Activated T-cell treated with anti-CD3 and anti-CD28 coated beads, Interleukin-2, amount 50 U/mL, for 1 hour (primary cell): ENCODE measurements at regions not wholly inside any gene's neighbourhood (a gene's known extent, or its start where the extent isn't known, plus 50 kb on each side); places are given as distances from the start of the nearest gene placed in this dataset.
"Not testable (repeated sequence)": the region's sequence is repeated elsewhere in the genome, so short reads cannot be mapped to it uniquely, and the experiment has no call there.

Experiments used
- DNase-seq: peaks from one replicate; pipeline ENCODE4 v3.0.0-alpha.2; 2020

DNA sequence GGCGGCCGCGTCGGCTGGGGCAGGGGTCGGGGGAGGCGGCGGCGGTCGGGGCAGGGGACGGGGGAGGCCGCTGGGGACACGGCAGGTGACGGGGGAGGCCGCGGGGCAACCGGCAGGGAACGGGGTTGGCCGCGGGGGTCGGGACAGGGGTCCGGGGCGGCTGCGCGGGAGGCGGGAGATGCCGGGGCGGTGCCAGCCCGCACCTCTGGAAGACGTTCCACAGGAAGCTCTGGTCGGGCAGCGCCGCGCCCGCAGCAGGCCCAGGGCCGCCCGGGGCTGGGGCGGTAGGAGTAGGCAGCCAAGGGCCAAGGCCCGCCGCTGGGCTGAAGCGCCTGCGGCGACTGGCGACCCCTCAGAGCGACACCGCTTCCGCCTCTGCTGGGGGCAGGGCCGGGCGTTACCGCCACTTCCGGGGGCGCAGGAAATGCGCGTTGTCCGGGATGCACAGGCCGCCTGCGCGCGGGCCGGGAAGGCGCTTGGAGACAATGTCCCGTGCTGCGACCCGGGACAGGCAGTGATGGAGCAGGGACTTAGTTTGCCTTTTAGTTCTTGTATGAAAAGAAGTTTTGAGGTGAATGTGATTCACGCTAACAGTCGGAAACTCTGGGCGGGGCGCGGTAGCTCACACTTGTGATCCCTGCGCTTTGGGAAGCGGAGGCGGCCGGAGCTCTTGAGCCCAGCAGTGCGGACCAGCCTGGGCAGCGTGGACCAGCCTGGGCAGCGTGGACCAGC, 110.0 kb upstream of the LPCAT1 start:
- peak; percentile 74 for DNase-seq

DNA sequence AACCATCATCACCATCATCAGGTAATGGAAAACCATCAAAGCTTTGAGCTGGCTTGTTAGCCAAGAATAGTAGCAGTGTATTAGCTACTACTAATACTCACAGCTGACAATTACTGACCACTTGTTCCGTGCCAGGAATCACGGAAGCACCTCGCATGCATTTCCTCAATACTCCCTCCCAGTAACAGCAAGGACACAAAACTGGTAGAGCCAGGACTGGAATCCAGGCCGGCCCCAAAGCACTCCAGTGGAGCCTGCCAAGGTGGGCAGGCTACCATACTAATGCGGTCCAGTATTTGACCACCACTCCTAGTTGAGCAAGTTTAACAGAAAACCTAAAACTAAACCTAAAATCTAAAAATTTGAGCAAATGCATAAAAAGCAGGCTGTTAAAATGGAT, 107.2 kb upstream of the LPCAT1 start:
- not testable (repeated sequence) for DNase-seq

DNA sequence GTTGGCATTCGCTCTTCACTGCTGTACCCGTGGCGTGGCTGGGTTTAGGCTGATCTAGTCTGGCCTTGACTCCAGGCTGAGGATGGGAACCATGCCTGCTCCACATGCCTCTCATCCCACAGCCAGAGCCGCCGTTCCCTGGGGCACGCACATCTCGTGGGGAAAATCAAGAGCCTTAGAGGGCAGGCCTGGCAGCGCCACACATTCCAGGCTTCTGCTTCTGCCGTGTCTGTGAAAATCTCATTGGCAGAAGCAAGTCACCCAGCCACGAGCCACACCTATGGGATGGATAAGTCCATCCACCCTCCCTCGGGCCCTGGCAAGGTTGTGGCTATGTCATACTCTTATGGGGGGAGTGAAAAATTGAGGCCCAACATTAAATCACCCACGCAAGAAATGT, 102.6 kb upstream of the LPCAT1 start:
- DNase-seq, result not testable (repeated sequence)

DNA sequence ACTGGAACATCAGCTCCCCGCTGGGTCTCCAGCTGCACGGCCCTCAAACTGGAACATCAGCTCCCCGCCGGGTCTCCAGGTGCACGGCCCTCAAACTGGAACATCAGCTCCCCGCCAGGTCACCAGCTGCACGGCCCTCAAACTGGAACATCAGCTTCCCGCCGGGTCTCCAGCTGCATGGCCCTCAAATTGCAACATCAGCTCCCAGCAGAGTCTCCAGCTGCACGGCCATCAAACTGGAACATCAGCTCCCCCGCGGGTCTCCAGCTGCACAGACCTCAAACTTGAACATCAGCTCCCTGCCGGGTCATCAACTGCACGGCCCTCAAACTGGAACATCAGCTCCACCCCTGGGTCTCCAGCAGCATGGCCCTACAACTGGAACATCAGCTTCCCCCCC, 95.8 kb upstream of the LPCAT1 start:
- not testable (repeated sequence) for DNase-seq

DNA sequence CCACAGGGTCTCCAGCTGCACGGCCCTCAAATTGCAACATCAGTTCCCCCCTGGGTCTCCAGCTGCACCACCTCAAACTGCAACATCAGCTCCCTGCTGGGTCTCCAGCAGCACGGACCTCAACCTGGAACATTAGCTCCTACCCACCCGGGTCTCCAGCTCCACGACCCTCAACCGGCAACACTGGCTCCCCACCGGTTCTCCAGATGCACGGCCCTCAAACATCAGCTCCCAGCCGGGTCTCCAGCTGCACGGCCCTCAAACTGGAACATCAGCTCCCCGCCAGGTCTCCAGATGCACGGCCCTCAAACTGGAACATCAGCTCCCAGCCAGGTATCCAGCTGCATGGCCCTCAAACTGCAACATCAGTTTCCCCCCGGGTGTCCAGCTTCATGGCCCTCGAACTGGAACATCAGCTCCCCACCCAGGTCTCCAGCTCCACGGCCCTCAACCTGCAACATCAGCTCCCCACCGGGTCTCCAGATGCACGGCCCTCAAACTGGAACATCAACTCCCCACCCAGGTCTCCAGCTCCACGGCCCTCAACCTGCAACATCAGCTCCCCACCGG, 94.6 kb upstream of the LPCAT1 start:
- not testable (repeated sequence) for DNase-seq

DNA sequence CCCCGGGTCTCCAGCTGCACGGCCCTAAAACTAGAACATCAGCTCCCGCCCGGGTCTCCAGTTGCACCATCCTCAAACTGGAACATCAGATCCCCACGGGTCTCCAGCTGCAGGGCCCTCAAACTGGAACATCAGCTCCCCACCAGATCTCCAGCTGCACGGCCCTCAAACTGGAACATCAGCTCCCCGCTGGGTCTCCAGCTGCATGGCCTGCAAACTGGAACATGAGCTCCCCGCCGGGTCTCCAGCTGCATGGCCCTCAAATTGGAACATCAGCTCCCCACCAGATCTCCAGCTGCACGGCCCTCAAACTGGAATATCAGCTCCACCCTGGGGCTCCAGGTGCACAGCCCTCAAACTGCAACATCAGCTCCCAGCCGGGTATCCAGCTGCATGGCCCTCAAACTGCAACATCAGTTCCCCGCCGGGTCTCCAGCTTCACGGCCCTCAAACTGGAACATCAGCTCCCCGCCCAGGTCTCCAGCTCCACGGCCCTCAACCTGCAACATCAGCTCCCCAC, 93.5 kb upstream of the LPCAT1 start:
- DNase-seq, result not testable (repeated sequence)

DNA sequence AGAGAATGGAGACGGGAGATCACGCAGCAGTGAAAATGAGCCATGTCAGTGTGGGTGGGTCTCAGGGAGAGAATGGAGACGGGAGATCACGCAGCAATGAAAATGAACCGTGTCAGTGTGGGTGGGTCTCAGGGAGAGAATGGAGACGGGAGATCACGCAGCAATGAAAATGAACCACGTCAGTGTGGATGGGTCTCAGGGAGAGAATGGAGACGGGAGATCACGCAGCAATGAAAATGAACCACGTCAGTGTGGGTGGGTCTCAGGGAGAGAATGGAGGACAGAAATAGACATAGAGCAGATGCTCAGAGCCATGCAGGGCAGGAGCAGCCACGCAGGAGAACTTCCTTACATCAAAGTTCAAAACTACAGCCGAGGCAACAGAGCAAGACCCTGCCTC, 89.8 kb upstream of the LPCAT1 start:
- DNase-seq, result not testable (repeated sequence)

DNA sequence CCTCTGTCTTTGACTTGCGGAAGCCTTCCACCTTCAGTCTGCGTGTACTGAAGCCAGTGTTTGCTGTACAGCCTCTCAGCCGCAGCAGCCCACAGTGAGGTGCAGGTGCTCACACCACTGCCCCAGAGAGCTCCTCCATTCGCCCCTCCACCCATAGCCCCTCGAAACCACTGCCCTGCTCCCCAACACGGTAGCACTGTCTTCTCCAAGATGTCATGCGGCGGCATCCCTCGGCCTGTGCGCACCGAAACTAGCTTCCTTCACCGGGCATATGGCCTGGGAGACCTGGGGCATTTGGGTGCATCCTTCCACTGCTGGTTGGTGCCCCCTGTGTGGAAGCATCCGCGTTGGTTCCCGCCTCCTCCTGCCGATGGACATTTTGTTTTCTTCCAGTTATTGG, 86.8 kb upstream of the LPCAT1 start:
- not testable (repeated sequence) for DNase-seq

DNA sequence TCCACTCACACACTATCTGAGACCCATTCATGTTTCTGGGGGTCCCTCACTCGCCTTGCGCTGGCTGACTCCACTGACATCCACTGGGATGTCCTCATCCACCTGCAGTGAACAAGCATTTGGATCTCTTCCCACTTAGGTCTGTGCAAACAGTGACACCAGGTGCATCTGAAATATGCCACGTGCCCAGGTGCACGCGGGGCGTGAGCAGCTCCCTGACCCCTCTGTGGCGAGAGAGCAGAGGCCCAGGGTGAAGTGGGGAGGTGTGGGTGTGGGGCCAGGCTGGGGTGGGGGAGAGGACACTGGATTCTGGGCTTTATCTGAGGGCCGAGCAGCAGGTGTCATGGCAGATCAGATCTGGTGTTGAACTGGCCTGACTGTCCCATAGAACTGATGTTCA, 85.4 kb upstream of the LPCAT1 start:
- not testable (repeated sequence) for DNase-seq

DNA sequence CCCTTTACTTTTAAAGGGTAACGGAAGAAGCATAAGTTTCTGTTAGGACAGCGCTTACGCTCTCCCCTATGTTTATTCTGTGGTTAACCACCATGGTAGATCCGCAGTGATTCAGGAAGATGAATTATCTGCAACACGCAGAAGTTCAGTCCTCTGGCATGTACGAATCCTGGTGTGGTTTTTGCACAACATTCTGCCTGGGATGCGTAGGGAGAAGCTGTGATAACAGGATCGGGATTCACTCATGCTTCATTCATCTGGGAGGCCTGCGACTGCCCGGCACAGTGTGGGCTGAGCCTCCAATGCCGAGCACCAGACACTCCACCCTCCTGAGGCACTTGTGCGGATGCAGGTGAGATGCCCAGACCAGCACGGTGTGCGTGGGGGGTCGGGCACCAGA, 84.6 kb upstream of the LPCAT1 start:
- DNase-seq, result not testable (repeated sequence)

DNA sequence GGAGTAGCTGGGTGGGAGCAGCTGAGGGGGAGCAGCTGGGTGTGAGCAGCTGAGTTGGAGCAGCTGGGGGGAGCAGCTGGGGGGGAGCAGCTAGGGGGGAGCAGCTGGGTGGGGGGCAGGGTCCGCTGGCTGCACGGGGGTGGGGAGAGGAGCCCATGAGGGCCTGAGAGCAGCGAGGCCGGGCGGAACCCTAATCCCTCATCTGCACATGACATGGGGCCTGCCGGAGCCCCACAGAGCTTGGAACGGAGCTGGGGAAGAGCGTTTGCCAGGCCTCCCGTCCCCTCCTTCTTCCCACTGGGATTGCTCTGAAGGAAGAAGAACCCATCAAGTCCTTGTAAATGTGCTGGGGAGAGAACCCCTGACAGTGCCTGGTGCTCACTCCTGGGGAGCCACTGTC, 83.2 kb upstream of the LPCAT1 start:
- not testable (repeated sequence) for DNase-seq

DNA sequence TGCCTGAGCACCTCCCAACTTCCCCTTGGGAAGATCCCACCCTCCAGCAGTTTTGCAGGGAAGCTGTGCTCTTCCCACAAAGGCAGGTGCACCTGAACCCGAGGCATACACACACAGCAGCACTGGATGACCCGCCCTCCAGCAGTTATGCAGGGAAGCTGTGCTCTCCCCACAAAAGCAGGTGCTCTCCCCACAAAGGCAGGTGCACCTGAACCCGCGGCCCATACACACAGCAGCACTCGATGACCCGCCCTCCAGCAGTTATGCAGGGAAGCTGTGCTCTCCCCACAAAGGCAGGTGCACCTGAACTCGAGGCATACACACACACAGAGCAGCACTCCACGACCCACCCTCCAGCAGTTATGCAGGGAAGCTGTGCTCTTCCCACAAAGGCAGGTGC, 80.2 kb upstream of the LPCAT1 start:
- DNase-seq, result not testable (repeated sequence)

DNA sequence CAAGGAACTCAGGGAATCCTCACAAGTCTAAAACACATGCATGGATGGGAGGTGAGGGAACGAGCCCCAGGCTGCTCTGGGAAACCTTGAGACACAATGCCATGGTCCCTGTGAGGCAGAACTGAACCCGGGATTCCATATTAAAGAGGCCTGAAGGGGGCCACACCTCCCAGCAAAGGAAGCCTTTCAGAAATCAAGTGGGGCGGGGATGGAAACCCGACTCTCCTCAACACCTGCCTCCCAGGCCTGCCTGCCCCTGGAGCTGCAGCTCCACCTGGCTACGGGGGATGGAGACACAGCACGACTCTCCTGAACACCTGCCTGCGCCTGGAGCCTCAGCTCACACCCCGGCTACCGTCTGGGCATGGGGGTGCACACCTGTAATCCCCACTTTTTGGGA, 77.8 kb upstream of the LPCAT1 start:
- DNase-seq, result not testable (repeated sequence)

DNA sequence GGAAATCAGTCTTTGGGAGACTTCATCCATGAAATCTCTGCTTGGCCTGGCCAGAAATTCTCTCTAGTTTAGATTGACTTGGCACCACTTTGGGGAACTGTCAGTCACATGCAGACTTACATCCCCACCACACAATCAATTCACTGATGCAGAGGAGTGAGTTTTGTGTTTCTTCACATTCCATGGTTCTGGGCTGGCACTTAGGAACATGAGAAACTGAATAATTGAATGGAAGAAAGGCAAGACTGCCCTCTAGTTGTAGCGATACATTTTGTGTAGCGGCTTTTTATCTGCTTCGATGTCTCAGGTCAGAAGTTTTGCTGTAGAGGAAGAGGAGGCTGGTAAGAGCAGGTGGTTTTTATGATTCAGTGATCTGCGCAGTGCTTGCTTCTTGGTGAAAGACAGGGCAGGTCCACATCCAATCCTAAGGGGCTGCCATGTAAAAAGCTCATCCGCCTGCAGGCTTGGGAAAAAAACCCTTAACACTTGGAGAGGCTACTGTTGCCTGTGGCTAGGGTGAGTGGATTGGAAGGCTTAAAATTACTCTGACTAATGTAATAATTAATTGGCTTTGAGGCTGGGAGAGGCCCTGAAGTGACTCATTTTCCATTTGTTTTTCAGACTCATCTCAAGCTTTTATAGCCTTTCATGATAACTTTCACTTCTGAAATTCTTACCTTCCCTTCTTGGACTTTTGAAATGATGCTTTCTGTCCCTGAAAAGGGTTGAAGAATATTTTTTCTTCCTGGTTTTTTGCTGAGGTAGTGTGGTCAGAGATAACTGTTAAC, 75.4 kb upstream of the LPCAT1 start:
- DNase-seq, result not testable (repeated sequence)

DNA sequence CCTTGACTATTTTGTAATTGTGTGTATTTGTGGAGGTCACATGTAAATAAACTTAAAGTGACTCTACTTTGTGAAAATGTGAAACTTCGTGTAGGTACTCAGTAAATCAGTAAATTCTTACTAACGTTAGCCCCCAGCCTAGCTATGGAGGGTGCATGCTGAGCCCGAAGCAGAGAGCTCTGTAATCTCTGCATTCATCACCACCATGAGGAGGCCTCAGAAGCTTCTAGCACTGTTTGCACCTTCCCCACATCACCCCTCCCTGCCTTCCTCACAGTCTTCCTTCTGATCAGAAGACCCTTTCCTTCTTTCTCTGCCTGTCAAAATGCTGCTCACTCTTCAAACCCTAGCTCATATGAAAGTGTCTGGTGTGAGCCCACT, 73.3 kb upstream of the LPCAT1 start:
- not testable (repeated sequence) for DNase-seq

DNA sequence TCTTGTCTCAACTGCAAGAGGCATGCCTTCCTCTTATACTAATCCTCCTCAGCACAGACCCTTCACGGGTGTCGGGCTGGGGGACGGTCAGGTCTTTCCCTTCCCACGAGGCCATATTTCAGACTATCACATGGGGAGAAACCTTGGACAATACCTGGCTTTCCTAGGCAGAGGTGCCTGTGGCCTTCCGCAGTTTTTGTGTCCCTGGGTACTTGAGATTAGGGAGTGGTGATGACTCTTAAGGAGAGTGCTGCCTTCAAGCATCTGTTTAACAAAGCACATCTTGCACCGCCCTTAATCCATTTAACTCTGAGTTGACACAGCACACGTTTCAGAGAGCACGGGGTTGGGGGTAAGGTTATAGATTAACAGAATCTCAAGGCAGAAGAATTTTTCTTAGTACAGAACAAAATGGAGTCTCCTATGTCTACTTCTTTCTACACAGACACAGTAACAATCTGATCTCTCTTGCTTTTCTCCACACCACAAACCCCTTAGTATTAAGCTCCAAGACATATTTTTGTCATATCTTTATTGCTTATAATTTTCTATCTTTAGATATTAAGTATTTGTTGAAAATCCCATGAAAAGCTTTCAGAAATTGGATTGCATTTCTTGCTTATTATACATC, 72.8 kb upstream of the LPCAT1 start:
- DNase-seq, result not testable (repeated sequence)

DNA sequence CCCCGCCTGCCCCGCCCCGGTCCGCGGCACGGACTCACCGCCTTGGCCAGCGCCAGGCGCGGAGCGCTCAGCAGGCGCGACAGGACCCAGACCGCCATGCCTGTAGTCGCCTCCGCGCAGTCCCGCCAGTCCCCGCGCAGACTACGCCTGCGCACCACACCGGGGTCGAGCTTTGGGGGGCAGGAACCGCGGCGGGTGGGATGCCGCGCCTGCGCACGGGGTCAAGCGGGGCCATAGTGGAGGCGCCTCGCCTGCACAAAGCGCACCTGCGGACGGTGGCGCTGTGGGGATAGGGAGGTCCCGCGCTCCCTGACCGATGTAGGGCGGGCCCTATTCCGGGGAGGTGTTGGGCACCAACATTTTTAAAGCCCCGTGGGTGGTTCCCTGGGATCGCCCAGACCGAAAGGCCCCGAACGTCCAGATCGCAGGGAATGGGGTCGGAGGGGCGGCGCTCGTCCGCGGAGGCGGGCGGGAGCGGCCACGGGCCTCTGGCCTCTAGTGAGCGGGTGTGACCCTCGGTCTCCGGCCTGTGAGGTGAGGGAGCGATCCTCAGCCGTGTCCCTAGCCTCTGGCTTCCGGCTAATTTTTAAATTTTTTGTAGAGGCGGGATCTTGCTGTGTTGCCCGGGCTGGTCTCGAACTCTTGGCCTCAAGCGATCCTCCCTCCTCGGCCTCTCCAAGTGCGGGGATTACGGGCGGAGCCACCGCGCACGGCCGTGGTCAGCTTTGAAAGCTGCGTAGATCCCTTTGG, 70.8 kb upstream of the LPCAT1 start:
- DNase-seq, result peak; percentile 77

DNA sequence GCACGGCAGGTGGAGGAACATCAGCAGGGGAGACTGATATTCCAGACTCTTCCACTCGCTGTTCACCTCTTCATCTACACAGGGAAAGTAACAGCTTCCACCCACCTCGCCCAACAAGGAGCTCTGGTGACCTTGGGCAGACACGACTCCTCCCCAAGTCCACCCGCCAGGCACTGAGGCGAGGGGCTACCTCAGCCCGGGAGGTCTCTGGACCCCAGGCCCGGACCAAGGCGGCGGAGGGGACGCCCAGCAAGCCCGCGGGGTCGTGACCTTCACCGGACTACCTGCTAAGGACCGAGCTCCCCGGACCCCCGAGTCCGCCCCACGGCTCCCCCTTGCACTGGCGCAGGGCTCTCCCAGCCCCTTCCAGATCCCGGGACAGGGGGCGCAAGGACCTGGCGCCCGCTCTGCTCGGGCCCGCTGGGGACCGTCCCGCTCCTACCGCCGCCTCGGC, 70.2 kb upstream of the LPCAT1 start:
- no peak for DNase-seq

DNA sequence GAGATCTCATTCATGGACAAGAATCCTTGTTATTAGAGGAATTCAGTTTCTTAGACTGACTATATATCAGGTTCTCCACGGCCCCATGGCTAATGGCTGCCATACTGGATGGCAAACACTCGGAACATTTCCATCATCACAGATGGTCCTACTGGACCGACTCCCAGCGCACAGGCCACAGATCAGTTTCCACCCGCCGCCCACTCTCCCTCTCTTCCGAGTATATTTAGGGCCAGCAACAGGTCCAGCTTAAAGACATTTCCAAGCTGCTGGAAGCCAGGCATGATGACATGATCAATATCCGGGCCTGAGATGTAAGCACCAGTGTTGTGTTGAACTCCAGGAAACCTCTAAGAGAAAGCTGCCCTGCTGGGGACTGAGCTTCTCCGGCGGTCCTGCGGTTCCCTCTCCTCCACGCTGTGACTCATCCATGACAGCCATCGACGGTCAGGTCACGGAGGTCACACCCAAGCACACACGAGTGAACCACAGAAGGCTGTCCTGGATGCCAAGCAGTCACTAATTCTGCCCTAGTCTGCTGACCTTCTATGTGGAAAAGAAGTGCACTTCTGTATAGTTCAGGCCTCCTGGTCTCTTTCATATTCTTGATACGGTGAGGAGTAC, 64.4 kb upstream of the LPCAT1 start:
- not testable (repeated sequence) for DNase-seq

DNA sequence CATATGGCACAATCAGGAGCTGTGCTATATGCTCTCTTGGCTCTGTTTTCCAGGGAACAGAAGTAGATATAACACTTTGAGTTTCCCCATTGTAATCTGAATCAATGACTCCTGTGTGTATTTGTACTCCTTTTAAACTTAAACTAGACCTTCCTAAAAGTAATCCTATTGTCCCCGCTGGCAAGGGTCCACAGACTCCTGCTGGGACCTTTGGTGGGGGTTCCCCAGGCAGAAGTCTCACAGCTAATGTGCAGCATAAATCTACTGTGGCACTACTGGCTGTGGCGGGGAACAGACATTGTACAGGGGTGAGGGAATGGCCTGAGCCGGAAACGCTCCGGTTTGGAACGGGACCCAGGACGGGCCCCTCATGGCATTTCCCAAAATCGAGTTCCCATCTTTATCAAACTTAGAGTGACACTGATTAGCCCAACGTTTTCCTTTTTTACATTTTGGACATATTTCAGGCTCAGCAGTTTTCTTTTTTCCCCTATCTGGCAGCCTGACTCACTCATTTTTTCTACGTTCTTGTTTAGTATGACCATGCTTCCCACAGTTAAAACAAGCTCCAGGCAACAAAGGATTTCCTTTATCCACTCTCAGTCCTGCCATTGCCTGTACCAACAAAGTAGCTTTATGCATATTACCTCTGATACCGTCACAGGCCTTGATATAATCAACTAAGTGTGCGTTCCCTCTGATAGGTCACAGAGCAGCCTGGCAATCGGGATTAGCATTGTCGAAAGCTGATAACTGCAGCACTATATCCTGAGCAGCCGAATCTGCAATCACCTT, 59.5 kb upstream of the LPCAT1 start:
- DNase-seq, result not testable (repeated sequence)

DNA sequence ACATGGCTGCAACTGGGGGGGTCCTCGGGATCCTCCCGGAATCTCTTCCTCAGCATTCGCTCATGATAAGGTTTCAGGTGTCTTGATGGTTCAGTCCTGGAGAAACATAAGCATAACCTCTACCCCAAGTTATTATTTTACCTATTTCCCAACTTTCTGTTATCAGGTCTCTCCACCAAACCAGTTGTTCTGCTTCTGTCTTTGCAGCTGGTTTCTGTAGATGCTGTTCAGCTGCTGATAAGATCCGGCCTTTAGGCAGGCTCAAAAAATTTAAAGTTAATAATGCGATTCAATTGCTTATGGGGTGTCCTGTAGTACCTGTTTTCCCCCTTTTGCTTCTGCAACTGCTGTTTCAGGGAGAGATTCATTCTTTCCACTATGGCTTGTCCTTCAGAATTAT, 55.6 kb upstream of the LPCAT1 start:
- not testable (repeated sequence) for DNase-seq
